ENCODE measurements at regions not wholly inside any gene's neighbourhood (a gene's known extent, or its start where the extent isn't known, plus 50 kb on each side); places are given as distances from the start of the nearest gene placed in this dataset.

- TF ChIP-seq BHLHE40 (IDR thresholded peaks at IDR 0.05; ENCODE audit: borderline replicate concordance) (no peak), FOXK2 (IDR thresholded peaks at IDR 0.05) (no peak)
Observed at GRCh38 chr3:144683065-144683464, 711.4 kb downstream of the DIPK2A start.
